HT1080 (cell line): ENCODE measurements at regions not wholly inside any gene's neighbourhood (a gene's known extent, or its start where the extent isn't known, plus 50 kb on each side); places are given as distances from the start of the nearest gene placed in this dataset.

ENCODE experiments used
- DNase-seq: peaks from one replicate; pipeline ENCODE4 v3.0.0-alpha.2; 2015; ENCODE audit warnings: low read depth

DNA sequence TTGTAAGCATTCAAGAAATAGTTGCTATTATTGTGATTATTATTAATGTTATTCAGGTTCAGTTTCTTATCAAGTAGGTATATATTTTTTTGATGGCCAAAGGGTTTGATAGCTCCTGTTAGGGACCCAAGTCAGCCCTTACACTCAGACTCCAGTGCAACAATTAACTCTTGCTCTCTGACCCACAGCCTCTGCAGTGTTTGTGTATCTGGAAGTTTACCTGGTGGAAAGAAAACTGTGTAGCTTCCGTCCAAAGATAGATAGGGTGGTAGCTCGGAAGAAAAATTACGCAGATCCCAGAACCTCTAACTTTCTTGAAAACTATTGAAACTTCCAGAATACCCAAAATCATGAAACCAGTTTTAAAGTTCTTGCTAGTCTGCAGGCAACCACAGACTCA, 58.6 kb upstream of the IGFBP2 start:
- no peak for DNase-seq

DNA sequence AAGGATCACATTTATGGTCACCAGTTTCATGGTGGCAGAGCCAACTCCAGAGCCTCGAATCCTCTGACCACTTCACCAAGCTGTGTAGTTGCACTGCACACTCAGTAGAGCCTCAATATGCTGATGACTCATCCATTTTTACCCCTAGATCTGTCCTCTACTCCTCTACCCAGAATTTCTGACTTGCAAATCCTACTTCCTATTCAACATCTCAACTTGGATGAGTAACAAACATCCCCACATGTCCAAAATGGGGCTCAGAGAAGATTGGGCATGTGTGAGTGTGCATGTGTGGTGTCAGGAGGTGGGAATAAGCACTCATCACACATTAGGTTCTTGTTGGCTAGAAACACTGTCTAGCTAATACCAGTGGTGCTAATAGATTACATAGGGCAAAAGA, 57.8 kb upstream of the IGFBP2 start:
- peak; percentile 26 for DNase-seq

DNA sequence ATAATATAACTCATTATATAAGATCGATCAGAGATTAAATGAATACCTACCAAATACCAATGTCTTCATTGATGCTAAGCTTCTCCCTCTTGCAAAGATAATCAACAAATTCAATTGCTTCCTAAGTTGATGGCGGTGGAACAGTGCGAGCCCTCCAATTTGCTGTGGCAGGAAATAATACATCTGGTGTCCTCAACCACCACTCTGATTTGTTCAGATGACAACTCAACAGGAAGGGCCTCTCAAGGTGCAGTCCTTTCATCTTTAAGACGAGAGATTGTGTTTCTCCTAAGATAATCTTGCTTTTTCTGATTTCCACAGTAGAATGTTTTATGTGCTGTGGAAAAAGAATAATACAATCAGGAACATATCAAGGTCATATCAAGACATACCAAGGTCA, 56.6 kb upstream of the IGFBP2 start:
- no peak for DNase-seq

DNA sequence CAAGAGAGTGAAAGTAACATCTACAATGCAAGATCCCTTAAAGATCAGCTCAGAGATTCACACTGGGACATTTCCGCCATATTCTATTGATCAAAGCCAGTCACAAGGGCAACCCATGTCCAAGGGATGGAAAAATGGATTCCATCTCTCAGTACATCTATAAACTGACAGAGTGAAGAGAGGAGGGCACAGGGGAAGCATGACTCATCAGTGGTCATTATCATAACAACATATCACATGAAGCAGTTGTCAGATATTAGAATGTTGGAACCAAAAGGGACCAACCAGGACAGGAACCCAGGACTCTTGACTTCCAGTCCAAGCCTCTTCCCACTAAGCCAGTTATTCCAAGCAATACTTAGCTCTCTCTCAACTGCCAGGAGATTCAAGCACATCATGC, 54.9 kb upstream of the IGFBP2 start:
- DNase-seq: peak; percentile 60

DNA sequence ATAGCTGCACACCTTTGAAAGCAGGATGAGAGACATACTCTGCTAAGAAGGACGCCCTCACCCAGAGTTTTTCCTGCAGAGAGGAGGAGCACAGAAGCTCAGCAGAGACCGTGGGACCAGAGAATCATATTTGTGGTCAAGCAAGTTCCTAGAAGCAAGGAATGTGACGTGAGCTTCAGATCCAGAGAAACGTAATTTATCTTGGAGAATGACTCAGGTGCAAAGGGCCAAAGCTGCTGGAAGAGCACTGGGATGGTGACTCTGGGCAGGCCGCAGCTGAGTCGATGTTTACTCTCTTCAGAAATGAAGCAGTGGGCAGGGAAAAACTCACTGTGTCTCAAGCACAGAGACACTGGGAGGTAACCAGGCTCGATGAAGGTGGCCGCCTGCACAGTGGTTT, 50.1 kb upstream of the IGFBP2 start:
- peak; percentile 84 for DNase-seq
